H1 (cell line): ENCODE measurements at regions not wholly inside any gene's neighbourhood (a gene's known extent, or its start where the extent isn't known, plus 50 kb on each side); places are given as distances from the start of the nearest gene placed in this dataset.
A peak's percentile ranks its signal among the peaks of the same experiment; 100 is the strongest.

Experiments used
- CTCF ChIA-PET: fragments of 300-600 bp; sonication (Branson Sonifier 250); formaldehyde crosslinking; loops from one replicate; lab custom pipeline; 2021; ENCODE audit not compliant: partially characterized antibody; lab: Charles Lee
- POLR2A ChIA-PET: fragments of 300-600 bp; sonication (Branson Sonifier 250); formaldehyde crosslinking; loops from one replicate; lab custom pipeline; 2021; ENCODE audit warnings: inconsistent platforms; ENCODE audit not compliant: partially characterized antibody; lab: Charles Lee
- DNase-seq, 2 experiments: peaks; one replicate each; pipeline versions ENCODE4 v3.0.0 to v3.0.0-alpha.2; 2010 to 2022; ENCODE audit warnings: low spot score in 2 of 2, low read depth in 1 of 2, mixed read lengths in 1 of 2
- FAIRE-seq: peaks from 2 replicates; lab custom pipeline; 2011; peaks lifted over from hg19 to GRCh38; lab: Jason Lieb, UNC
- H2AFZ ChIP-seq: 2 replicates; pipeline ENCODE4 v1.8.1; 2012; ENCODE audit warnings: low read length, inconsistent platforms
- H2AK5ac ChIP-seq: 2 replicates; pipeline ENCODE4 v1.6.1; 2013; ENCODE audit warnings: low read depth, low read length
- H2BK120ac ChIP-seq: replicated peaks from 2 replicates; pipeline ENCODE3; 2013; ENCODE audit warnings: low read depth, low read length, inconsistent platforms
- H2BK12ac ChIP-seq: 2 replicates; pipeline ENCODE4 v1.6.1; 2013; ENCODE audit warnings: low read depth, low read length
- H2BK15ac ChIP-seq: 2 replicates; pipeline ENCODE4 v1.6.1; 2013; ENCODE audit warnings: low read length
- H2BK20ac ChIP-seq: 2 replicates; pipeline ENCODE4 v1.6.1; 2013; ENCODE audit warnings: low read length
- H2BK5ac ChIP-seq: 2 replicates; pipeline ENCODE4 v1.6.1; 2013; ENCODE audit warnings: low read depth, low read length
- H3K14ac ChIP-seq: 2 replicates; pipeline ENCODE4 v1.6.1; 2013; ENCODE audit warnings: inconsistent platforms; ENCODE audit not compliant: insufficient read length
- H3K18ac ChIP-seq: 2 replicates; pipeline ENCODE4 v1.6.1; 2013; ENCODE audit warnings: low read length; ENCODE audit errors: extremely low read depth
- H3K23ac ChIP-seq: 2 replicates; pipeline ENCODE4 v1.6.1; 2013; ENCODE audit warnings: inconsistent platforms; ENCODE audit not compliant: insufficient read length
- H3K23me2 ChIP-seq: 2 replicates; pipeline ENCODE4 v1.6.1; 2013; ENCODE audit warnings: low read depth, low read length
- H3K27ac ChIP-seq: 2 replicates; pipeline ENCODE4 v1.6.1; 2011; ENCODE audit warnings: low read depth, low read length, inconsistent platforms
- H3K27me3 ChIP-seq, 4 experiments: replicated peaks in 1 of 4; 1 replicate in 1 of 4; 2 replicates in 3 of 4; pipeline versions ENCODE4 v1.6.1 to v1.8.1; 2011 to 2013; ENCODE audit warnings: low read length in 3 of 4, mild to moderate bottlenecking in 3 of 4, inconsistent platforms in 2 of 4, mixed read lengths in 2 of 4, moderate library complexity in 1 of 4; ENCODE audit not compliant: control insufficient read depth in 3 of 4, insufficient read depth in 3 of 4; ENCODE audit errors: extremely low read depth in 1 of 4
- H3K36me3 ChIP-seq, 4 experiments: 2 replicates each; pipeline versions ENCODE4 v1.6.1 to v1.8.1; 2011 to 2013; ENCODE audit warnings: mild to moderate bottlenecking in 4 of 4, low read length in 3 of 4, moderate library complexity in 2 of 4, control low read depth in 1 of 4, inconsistent platforms in 1 of 4; ENCODE audit not compliant: insufficient read depth in 4 of 4, control insufficient read depth in 2 of 4
- H3K4ac ChIP-seq: replicated peaks from 2 replicates; pipeline ENCODE3; 2013; ENCODE audit warnings: low read length, low read depth, mixed read lengths, inconsistent platforms; ENCODE audit not compliant: insufficient read length
- H3K4me1 ChIP-seq, 4 experiments: replicated peaks in 1 of 4; 1 replicate in 1 of 4; 2 replicates in 3 of 4; pipeline versions ENCODE4 v1.6.1 to v1.8.1; 2011 to 2013; ENCODE audit warnings: low read length in 3 of 4, inconsistent platforms in 2 of 4, mixed read lengths in 1 of 4; ENCODE audit not compliant: insufficient read depth in 4 of 4, control insufficient read depth in 3 of 4
- H3K4me2 ChIP-seq, 2 experiments: 2 replicates each; pipeline versions ENCODE4 v1.6.1 to v1.8.1; 2011 to 2013; ENCODE audit warnings: low read depth in 2 of 2, low read length in 2 of 2, control low read depth in 1 of 2, inconsistent platforms in 1 of 2, mild to moderate bottlenecking in 1 of 2; ENCODE audit not compliant: insufficient read depth in 1 of 2
- H3K4me3 ChIP-seq, 4 experiments: fragments of 200-600, 300-600 bp in 1 of 4; sonication (generic), shearing (Covaris generic), sonication (Bioruptor Twin) in 1 of 4; 2 replicates each; pipeline versions ENCODE4 v1.5.1 to v1.8.1; 2011 to 2016; ENCODE audit warnings: low read length in 4 of 4, low read depth in 3 of 4, control low read depth in 2 of 4, inconsistent platforms in 2 of 4, mild to moderate bottlenecking in 2 of 4, mixed read lengths in 1 of 4, moderate library complexity in 1 of 4; ENCODE audit not compliant: insufficient read depth in 2 of 4; ENCODE audit errors: extremely low read depth in 1 of 4
- H3K56ac ChIP-seq: replicated peaks from 2 replicates; pipeline ENCODE3; 2013; ENCODE audit warnings: low read depth, mild to moderate bottlenecking, mixed read lengths, low read length, inconsistent platforms; ENCODE audit not compliant: insufficient read length
- H3K79me1 ChIP-seq: 2 replicates; pipeline ENCODE4 v1.6.1; 2013; ENCODE audit warnings: low read depth, low read length, control low read depth
- H3K79me2 ChIP-seq, 2 experiments: 2 replicates each; pipeline versions ENCODE4 v1.6.1 to v1.8.1; 2012 to 2013; ENCODE audit warnings: low read length in 2 of 2, mild to moderate bottlenecking in 2 of 2, inconsistent platforms in 1 of 2; ENCODE audit not compliant: insufficient read depth in 2 of 2, control insufficient read depth in 1 of 2
- H3K9ac ChIP-seq, 4 experiments: replicated peaks in 1 of 4; 1 replicate in 1 of 4; 2 replicates in 3 of 4; pipeline versions ENCODE4 v1.6.1 to v1.8.1; 2011 to 2013; ENCODE audit warnings: low read depth in 3 of 4, low read length in 3 of 4, control low read depth in 2 of 4, mild to moderate bottlenecking in 2 of 4, moderate library complexity in 2 of 4, inconsistent platforms in 1 of 4; ENCODE audit errors: extremely low read depth in 1 of 4
- H3K9me3 ChIP-seq, 2 experiments: 2 replicates each; pipeline versions ENCODE4 v1.6.1 to v1.8.1; 2012 to 2013; ENCODE audit warnings: mild to moderate bottlenecking in 2 of 2, moderate library complexity in 2 of 2, control low read depth in 1 of 2, inconsistent platforms in 1 of 2, low read depth in 1 of 2, low read length in 1 of 2, mixed read lengths in 1 of 2; ENCODE audit not compliant: insufficient read depth in 2 of 2
- H4K20me1 ChIP-seq, 2 experiments: replicated peaks in 1 of 2; 2 replicates each; pipeline versions ENCODE3 to v1.8.1; 2011 to 2013; ENCODE audit warnings: inconsistent platforms in 2 of 2, low read length in 2 of 2, mild to moderate bottlenecking in 1 of 2; ENCODE audit not compliant: insufficient read depth in 2 of 2, control insufficient read depth in 1 of 2
- H4K5ac ChIP-seq: 2 replicates; pipeline ENCODE4 v1.6.1; 2013; ENCODE audit warnings: low read length, low read depth, mixed read lengths, inconsistent platforms; ENCODE audit not compliant: insufficient read length
- H4K8ac ChIP-seq: 2 replicates; pipeline ENCODE4 v1.8.0; 2013; ENCODE audit warnings: mild to moderate bottlenecking, moderate library complexity, low read length, inconsistent platforms; ENCODE audit not compliant: insufficient read depth; ENCODE audit errors: extremely low read depth
- H4K91ac ChIP-seq: replicated peaks from 2 replicates; pipeline ENCODE3; 2013; ENCODE audit warnings: low read length, mixed read lengths, inconsistent platforms; ENCODE audit not compliant: insufficient read length
- BACH1 ChIP-seq: IDR thresholded peaks from 2 replicates; pipeline ENCODE4 v1.6.1; 2012; ENCODE audit warnings: low read length, improper control_type of control experiment
- BRCA1 ChIP-seq: IDR thresholded peaks from 2 replicates; pipeline ENCODE4 v1.6.1; 2012; ENCODE audit warnings: low read depth, low read length, improper control_type of control experiment
- CHD2 ChIP-seq: IDR thresholded peaks from 2 replicates; pipeline ENCODE4 v1.6.1; 2012; ENCODE audit warnings: low read length, improper control_type of control experiment
- GABPA ChIP-seq: IDR thresholded peaks from 2 replicates; pipeline ENCODE4 v1.6.1; 2011; ENCODE audit warnings: mild to moderate bottlenecking, low read length, moderate library complexity, borderline replicate concordance; ENCODE audit not compliant: insufficient read depth
- RFX5 ChIP-seq: IDR thresholded peaks from 2 replicates; pipeline ENCODE4 v1.6.1; 2011; ENCODE audit warnings: low read depth, low read length, improper control_type of control experiment, borderline replicate concordance
- TAF1 ChIP-seq: IDR thresholded peaks from 2 replicates; pipeline ENCODE4 v1.6.1; 2011; ENCODE audit warnings: mild to moderate bottlenecking, low read depth, low read length
- TAF7 ChIP-seq: optimal IDR thresholded peaks from 2 replicates; pipeline ENCODE3; 2011; ENCODE audit warnings: low read depth, mild to moderate bottlenecking, inconsistent platforms, low read length, moderate library complexity, borderline replicate concordance
- WGBS, 2 experiments: shearing (Covaris generic) in 1 of 2; methylation state at CpG; one replicate each; pipeline versions ENCODE4 v1.1.6 to v1.1.7; 2013 to 2015; ENCODE audit warnings: low lambda C conversion rate in 2 of 2, mixed read lengths in 2 of 2, inconsistent platforms in 1 of 2, low coverage in 1 of 2, missing lambda C conversion rate in 1 of 2; ENCODE audit not compliant: insufficient replicate concordance in 2 of 2, insufficient coverage in 1 of 2, insufficient read length in 1 of 2; ENCODE audit errors: extremely low coverage in 1 of 2, missing lambda C conversion rate in 1 of 2; 5-methylcytosine and 5-hydroxymethylcytosine counted together

- Histone ChIP-seq H2BK15ac (no peak overlapping the region), H2BK12ac (no peak overlapping the region), H3K4me1 (peaks cover 0 to 7% (median 3%) of the 10 kb centered on the region in 4 experiments; a peak in 3 of 7 replicates), H3K23ac (no peak overlapping the region), H2BK120ac (peak overlapping the region; percentile 24), H3K14ac (no peak overlapping the region), H3K4ac (no peak overlapping the region), H3K9me3 (no peaks in the 10 kb centered on the region), H3K4me2 (no peak overlapping the region), H4K8ac (no peak overlapping the region), H3K56ac (no peak overlapping the region), H3K9ac (no peak overlapping the region), H2AFZ (peak overlapping the region; percentile 73; the same call in 1 of the 2 replicates), H3K23me2 (no peaks in the 10 kb centered on the region), H3K79me1 (no peaks in the 10 kb centered on the region), H4K20me1 (no peaks in the 10 kb centered on the region), H3K4me3 (no peak overlapping the region), H4K91ac (no peak overlapping the region), H3K36me3 (no peaks in the 10 kb centered on the region), H2BK20ac (peak overlapping the region; percentile 87), H3K27ac (no peak overlapping the region), H3K79me2 (no peaks in the 10 kb centered on the region), H2BK5ac (no peak overlapping the region; the same call in 1 of the 2 replicates), H2AK5ac (no peak overlapping the region), H3K18ac (no peak overlapping the region; the same call in 1 of the 2 replicates), H3K27me3 (no peaks in the 10 kb centered on the region), H4K5ac (no peak overlapping the region)
- FAIRE-seq (no peak), DNase-seq (no peak)
- CTCF ChIA-PET, result no interaction called here
- WGBS, 2 experiments, result 92% methylated on average over 5 of the region's 5 CpGs; no CpG with 5 or more reads in 1 of the 2 experiments
- no peak for TF ChIP-seq TAF1
- TF ChIP-seq BACH1, result no peak
- TF ChIP-seq RFX5, result no peak
- no peak for TF ChIP-seq TAF7
- TF ChIP-seq BRCA1, result no peak
- no peak for TF ChIP-seq CHD2
- no peak for TF ChIP-seq GABPA
- POLR2A ChIA-PET, result no interaction called here
Measured at GRCh38 chr14:97748616-97749015, 951.4 kb downstream of the VRK1 start.
